Renal cortex interstitium (tissue), 11 donors: ENCODE measurements at regions not wholly inside any gene's neighbourhood (a gene's known extent, or its start where the extent isn't known, plus 50 kb on each side); places are given as distances from the start of the nearest gene placed in this dataset.
"Not testable (repeated sequence)": the region's sequence is repeated elsewhere in the genome, so short reads cannot be mapped to it uniquely, and the experiment has no call there.

ENCODE experiments used
- DNase-seq, 11 donors: peaks; one replicate each; pipeline ENCODE4 v3.0.0-alpha.2; 2013; ENCODE audit warnings: low read depth in 9 of 11, low spot score in 4 of 11; ENCODE audit errors: extremely low read depth in 1 of 11

GRCh38 chr13:67967031-67967430 lies 736.9 kb upstream of the PCDH9 start:
- no peak for DNase-seq

- no peak for DNase-seq
Observed at GRCh38 chr13:67966065-67966464, 735.9 kb upstream of the PCDH9 start.

GRCh38 chr13:67964986-67965385 lies 734.9 kb upstream of the PCDH9 start:
- no peak for DNase-seq

GRCh38 chr13:67964091-67964490 lies 734.0 kb upstream of the PCDH9 start:
- no peak for DNase-seq

- DNase-seq = no peak
Observed at GRCh38 chr13:67961331-67961730, 731.2 kb upstream of the PCDH9 start.

- DNase-seq = no peak
Observed at GRCh38 chr13:67951431-67951830, 721.3 kb upstream of the PCDH9 start.

- DNase-seq = no peak
Observed at GRCh38 chr13:67950603-67951002, 720.5 kb upstream of the PCDH9 start.

GRCh38 chr13:67946131-67946530 lies 716.0 kb upstream of the PCDH9 start:
- no peak for DNase-seq

- no peak for DNase-seq
Observed at GRCh38 chr13:67943116-67943515, 713.0 kb upstream of the PCDH9 start.

- DNase-seq = no peak
Observed at GRCh38 chr13:67935626-67936025, 705.5 kb upstream of the PCDH9 start.

GRCh38 chr13:67934617-67935330 lies 704.6 kb upstream of the PCDH9 start:
- DNase-seq = no peak

GRCh38 chr13:67932991-67933390 lies 702.9 kb upstream of the PCDH9 start:
- no peak for DNase-seq

GRCh38 chr13:67917291-67917987 lies 687.3 kb upstream of the PCDH9 start:
- no peak for DNase-seq

- no peak for DNase-seq
Observed at GRCh38 chr13:67916650-67917049, 686.5 kb upstream of the PCDH9 start.

- no peak for DNase-seq
Observed at GRCh38 chr13:67914535-67914934, 684.4 kb upstream of the PCDH9 start.

- DNase-seq = not testable (repeated sequence)
Observed at GRCh38 chr13:67902960-67903359, 672.8 kb upstream of the PCDH9 start.

- no peak for DNase-seq
Observed at GRCh38 chr13:67880916-67881315, 650.8 kb upstream of the PCDH9 start.

GRCh38 chr13:67878376-67878775 lies 648.2 kb upstream of the PCDH9 start:
- no peak for DNase-seq

- no peak for DNase-seq
Observed at GRCh38 chr13:67877031-67877430, 646.9 kb upstream of the PCDH9 start.

GRCh38 chr13:67867206-67867605 lies 637.1 kb upstream of the PCDH9 start:
- no peak for DNase-seq

- DNase-seq = no peak
Observed at GRCh38 chr13:67860315-67860714, 630.2 kb upstream of the PCDH9 start.
